WI38 (cell line): ENCODE measurements at regions not wholly inside any gene's neighbourhood (a gene's known extent, or its start where the extent isn't known, plus 50 kb on each side); places are given as distances from the start of the nearest gene placed in this dataset.

Experiments used
- H3K4me3 ChIP-seq: 2 replicates; pipeline ENCODE4 v1.5.1; 2011; ENCODE audit warnings: low read depth, mild to moderate bottlenecking, control low read depth, low read length
- CTCF ChIP-seq: IDR thresholded peaks from 2 replicates; pipeline ENCODE4 v1.5.1; 2012; ENCODE audit warnings: low read depth, mild to moderate bottlenecking, control low read depth, low read length

- no peak for TF ChIP-seq CTCF
- no peak overlapping the region for H3K4me3 ChIP-seq
These were observed 391.3 kb downstream of the EMP1 start for GRCh38 chr12:13587721-13588390.

DNA sequence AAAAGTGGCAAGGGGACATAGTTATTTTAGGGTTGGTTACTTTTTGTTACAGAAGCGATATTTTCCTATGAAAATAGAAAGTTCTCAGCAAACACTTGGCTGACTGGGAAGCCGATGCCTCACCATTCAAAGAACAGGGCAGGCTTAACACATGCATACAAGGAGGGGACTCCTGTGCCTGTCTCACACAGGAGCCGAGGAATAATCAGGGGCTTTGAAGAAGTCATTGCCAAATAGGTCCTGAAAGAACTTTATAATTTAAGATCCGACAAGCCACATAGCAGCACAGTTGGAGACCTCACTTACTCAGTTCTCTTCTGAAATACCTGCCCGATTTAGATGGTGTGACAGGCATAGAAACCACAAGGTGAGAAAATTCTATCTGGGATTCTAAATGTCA, 389.8 kb downstream of the EMP1 start:
- no peak for TF ChIP-seq CTCF

DNA sequence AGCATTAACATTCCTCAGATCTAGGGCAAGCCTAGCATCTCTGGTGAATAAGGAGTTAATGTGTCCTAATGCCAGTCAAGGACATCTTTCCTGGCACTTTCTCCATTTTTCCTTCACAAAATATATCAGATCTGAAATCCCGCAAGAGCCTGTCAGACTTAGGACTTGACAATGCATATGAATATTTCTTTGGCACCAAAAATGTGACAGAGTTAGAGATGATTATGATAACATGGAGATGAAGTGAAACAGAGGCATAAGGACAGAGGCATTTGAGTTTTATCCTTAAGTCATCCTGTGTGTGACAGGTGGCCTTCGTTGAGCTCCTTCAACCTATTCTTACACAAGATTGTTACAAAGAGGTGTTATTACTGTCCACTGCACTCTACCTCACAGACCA, 388.0 kb downstream of the EMP1 start:
- H3K4me3 ChIP-seq: no peak overlapping the region
- no peak for TF ChIP-seq CTCF

More for the DNA sequence above, 389.8 kb downstream of the EMP1 start:
- no peak overlapping the region for H3K4me3 ChIP-seq

- H3K4me3 ChIP-seq: no peak overlapping the region
- no peak for TF ChIP-seq CTCF
These were observed 387.1 kb downstream of the EMP1 start for GRCh38 chr12:13583630-13584029.

GRCh38 chr12:13582421-13582820, 385.9 kb downstream of the EMP1 start:
- no peak overlapping the region for H3K4me3 ChIP-seq
- TF ChIP-seq CTCF: no peak

DNA sequence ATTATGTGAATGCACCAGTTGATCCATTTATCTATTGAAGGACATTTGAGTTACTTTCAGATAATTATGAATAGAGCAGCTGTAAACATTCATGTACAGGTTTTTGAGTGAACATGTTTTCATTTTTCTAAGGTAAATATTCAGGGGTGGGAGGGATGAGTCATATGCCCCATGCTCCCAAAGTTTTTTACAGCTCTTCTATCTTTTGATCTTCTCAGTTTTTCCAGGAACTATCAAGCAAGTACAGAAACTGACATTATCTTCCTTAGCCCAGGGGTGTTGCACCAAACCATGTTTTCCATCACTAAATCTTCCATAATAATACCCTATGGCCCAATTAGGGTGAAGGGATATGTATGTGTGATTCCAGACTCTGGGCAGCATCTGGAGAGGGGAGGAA, 384.5 kb downstream of the EMP1 start:
- no peak for TF ChIP-seq CTCF
- no peak overlapping the region for H3K4me3 ChIP-seq

DNA sequence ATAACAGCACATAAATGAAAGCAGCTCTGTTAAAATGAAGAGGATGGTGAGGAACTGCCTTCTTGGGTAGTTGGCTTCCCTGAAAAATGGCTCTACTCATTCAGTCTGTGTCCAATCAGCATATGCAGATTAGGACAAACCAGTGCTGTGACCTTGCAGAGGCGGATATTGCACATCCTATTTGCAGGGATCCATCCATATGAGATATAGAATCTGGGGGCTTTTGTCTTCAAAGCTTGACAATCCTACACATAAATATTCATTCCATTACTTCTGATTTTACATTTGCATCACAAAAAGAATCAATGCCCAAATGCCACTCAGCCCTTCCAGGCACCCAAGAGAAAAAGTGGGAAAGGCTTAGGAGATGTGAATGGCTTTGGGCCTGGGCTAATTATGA, 383.7 kb downstream of the EMP1 start:
- no peak for TF ChIP-seq CTCF
- no peak overlapping the region for H3K4me3 ChIP-seq
